Lower leg skin (tissue), 4 donors: ENCODE measurements at regions not wholly inside any gene's neighbourhood (a gene's known extent, or its start where the extent isn't known, plus 50 kb on each side); places are given as distances from the start of the nearest gene placed in this dataset.

Experiments used
- DNase-seq, 2 donors: peaks; one replicate each; pipeline ENCODE4 v3.0.0-alpha.2; 2019; ENCODE audit warnings: low spot score in 2 of 2
- H3K4me3 ChIP-seq: fragments of 200-600 bp; sonication (generic); 2 replicates; pipeline ENCODE4 v1.5.1; 2017; ENCODE audit warnings: mild to moderate bottlenecking, low read depth; ENCODE audit not compliant: poor library complexity, severe bottlenecking
- CTCF ChIP-seq, 3 donors: fragments of 450-650 bp; IDR thresholded peaks; one replicate each; pipeline ENCODE4 v1.5.1; 2016; ENCODE audit warnings: antibody characterized with exemption in 3 of 3, mild to moderate bottlenecking in 3 of 3, moderate library complexity in 2 of 3
- POLR2A ChIP-seq, 2 donors: fragments of 450-650 bp; IDR thresholded peaks; one replicate each; pipeline ENCODE4 v1.6.1; 2016 to 2017; ENCODE audit warnings: antibody characterized with exemption in 2 of 2, mild to moderate bottlenecking in 1 of 2, moderate library complexity in 1 of 2
- WGBS, 2 donors: methylation state at CpG; one replicate each; pipeline ENCODE4 v1.1.5; 2018; 5-methylcytosine and 5-hydroxymethylcytosine counted together
- intact Hi-C: fragments of 100-400 bp; cut with DNase I; formaldehyde crosslinking; loops from one replicate; pipeline ENCODE4 v1.15.0; 2023; ENCODE audit warnings: low total_unique reads

DNA sequence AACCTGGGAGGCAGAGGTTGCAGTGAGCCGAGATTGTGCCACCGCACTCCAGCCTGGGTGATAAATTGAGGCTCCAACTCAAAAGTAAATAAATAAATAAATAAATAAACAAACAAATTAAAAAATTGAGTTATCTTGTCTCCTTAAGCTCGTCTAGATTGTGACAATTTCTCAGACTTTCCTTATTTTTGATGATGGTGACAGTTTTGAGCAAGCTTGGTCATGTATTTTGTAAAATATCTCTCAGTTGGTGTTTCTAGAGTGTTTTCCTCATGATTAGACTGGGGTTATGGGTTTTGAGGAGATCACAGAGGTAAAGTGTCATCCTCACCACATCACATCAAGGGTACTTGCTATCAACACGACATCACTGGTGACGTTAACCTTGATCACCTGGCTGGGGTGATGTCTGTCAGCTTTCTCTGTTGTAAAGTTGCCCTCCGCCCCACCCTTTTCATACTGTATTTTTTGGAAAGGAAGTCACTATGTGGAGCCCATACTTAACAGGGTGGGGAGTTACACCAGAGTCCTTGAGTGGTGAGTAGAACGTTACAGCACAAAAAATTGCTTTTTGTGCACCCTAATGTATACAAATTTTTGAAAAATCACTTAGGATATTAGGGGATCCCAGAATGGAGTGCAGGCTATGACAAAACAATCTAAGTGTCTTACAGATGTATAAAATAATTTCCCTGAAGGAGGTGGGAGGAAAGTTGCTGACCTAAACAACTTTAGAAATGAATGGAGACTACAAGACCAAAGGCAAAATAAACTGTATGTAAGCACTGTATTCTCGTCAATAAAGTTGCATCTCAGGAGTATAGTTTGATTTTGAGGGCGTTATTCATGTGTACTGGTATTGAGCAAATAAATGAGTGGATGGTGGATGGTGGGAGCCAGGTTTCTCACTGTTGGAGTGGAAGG, 116.4 kb upstream of the SGK1 start:
- WGBS, 2 donors: 95% methylated on average over 9 of the region's 9 CpGs
- no peak overlapping the region for H3K4me3 ChIP-seq
- intact Hi-C loops: no loop called here
- DNase-seq: no peak
- TF ChIP-seq POLR2A (IDR thresholded peaks at IDR 0.05): no peak
- TF ChIP-seq CTCF (IDR thresholded peaks at IDR 0.05): no peak

DNA sequence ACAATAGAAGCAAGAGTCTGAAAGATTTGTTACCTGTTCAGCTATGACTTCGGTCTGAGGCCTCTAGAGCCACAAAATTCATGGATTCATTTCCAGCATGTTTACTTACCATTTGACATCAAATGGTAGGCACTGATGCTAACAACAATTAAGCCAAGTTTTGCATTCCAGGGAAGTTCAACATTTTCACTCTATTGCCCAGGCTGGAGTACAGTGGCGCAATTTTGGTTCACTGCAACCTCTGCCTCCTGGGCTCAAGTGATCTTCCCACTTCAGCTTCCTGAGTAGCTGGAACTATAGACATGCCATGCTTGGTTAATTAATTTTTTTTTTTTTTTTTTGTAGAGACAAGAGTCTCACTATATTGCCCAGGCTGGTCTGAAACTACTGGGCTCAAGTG, 114.1 kb upstream of the SGK1 start:
- TF ChIP-seq POLR2A (IDR thresholded peaks at IDR 0.05) (no peak), CTCF (IDR thresholded peaks at IDR 0.05) (no peak)
- no peak for DNase-seq
- no peak overlapping the region for H3K4me3 ChIP-seq
- intact Hi-C loops: no loop called here
- 50 to 63% methylated on average over 2 of the region's 2 CpGs for WGBS, 2 donors

DNA sequence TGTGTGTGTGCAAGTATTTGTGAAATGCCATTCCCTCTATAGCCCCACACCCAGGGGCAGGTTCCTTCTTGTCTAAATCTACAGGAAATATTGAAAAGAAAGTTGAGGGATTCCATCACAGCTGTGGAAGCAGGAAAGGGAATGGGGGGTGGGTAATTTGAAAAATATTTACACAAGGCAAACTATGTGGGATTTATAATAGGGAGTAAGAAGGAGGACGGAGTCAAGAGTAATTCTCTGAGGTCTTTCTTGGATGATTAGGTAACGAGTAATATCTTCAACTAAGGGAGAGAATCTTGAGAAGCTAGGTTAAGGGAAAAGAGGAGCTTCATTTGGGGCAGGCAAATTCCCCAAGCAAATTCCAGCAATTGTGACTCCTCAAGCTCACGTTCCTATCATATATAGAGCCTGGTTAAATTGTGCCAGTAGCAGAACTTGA, 113.5 kb upstream of the SGK1 start:
- intact Hi-C loops: no loop called here
- no peak for DNase-seq
- WGBS, 2 donors: 90 to 94% methylated on average over 3 of the region's 3 CpGs
- no peak overlapping the region for H3K4me3 ChIP-seq
- TF ChIP-seq CTCF (IDR thresholded peaks at IDR 0.05): no peak
- TF ChIP-seq POLR2A (IDR thresholded peaks at IDR 0.05): no peak

DNA sequence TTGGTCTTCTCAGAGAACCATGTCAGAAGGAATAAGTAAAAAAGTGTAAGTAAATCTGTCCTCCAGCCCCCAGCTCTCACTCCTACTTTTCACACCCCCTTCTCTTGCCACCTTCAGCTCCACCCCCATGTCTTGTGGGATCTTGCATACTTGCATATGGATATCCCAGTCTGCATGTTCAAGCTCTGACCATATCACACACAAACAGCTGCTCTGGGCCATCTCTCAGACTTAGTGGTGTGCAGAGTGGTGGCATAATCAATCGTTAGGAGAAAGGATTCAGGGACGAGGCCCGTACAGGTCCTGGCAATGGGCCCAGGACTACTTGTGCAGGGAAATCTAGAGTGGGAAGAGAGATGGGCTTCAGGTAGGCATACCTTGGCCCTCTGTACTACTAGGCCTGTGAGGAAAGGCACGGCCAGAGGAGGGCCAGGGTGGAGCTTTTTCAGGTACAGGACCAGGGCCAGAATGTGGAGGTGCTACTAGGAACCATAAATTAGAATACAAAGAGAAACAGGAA, 112.0 kb upstream of the SGK1 start:
- intact Hi-C loops: no loop called here
- no peak overlapping the region for H3K4me3 ChIP-seq
- no peak for DNase-seq
- WGBS, 2 donors: 78 to 96% methylated on average over 4 of the region's 4 CpGs
- TF ChIP-seq POLR2A (IDR thresholded peaks at IDR 0.05) (no peak), CTCF (IDR thresholded peaks at IDR 0.05) (no peak)

- intact Hi-C loops: no loop called here
- DNase-seq: no peak
- TF ChIP-seq CTCF (IDR thresholded peaks at IDR 0.05) (no peak), POLR2A (IDR thresholded peaks at IDR 0.05) (no peak)
- WGBS, 2 donors: 89 to 92% methylated on average over 1 of the region's 1 CpG
- H3K4me3 ChIP-seq: no peak overlapping the region
These were observed 109.8 kb upstream of the SGK1 start for GRCh38 chr6:134427721-134428120.
